Adipocyte (in vitro differentiated cells): ENCODE measurements at regions not wholly inside any gene's neighbourhood (a gene's known extent, or its start where the extent isn't known, plus 50 kb on each side); places are given as distances from the start of the nearest gene placed in this dataset.
"Not testable (repeated sequence)": the region's sequence is repeated elsewhere in the genome, so short reads cannot be mapped to it uniquely, and the experiment has no call there.

ENCODE experiments used
- DNase-seq: peaks from one replicate; pipeline ENCODE4 v3.0.0-alpha.2; 2015; ENCODE audit warnings: low read depth
- H3K27me3 ChIP-seq: replicated peaks from 2 replicates; pipeline ENCODE4 v1.7.0; 2013; ENCODE audit warnings: mild to moderate bottlenecking, low read length, moderate library complexity; ENCODE audit not compliant: control insufficient read depth, insufficient read depth
- H3K36me3 ChIP-seq: 2 replicates; pipeline ENCODE4 v1.7.0; 2013; ENCODE audit warnings: low read length, mild to moderate bottlenecking, moderate library complexity; ENCODE audit not compliant: control insufficient read depth, insufficient read depth, severe bottlenecking
- H3K4me1 ChIP-seq: 2 replicates; pipeline ENCODE4 v1.7.0; 2013; ENCODE audit warnings: mild to moderate bottlenecking, low read length, moderate library complexity; ENCODE audit not compliant: control insufficient read depth, insufficient read depth
- H3K4me3 ChIP-seq: 2 replicates; pipeline ENCODE4 v1.7.0; 2013; ENCODE audit warnings: mild to moderate bottlenecking, low read length, moderate library complexity
- H3K9ac ChIP-seq: 2 replicates; pipeline ENCODE4 v1.7.0; 2013; ENCODE audit warnings: mild to moderate bottlenecking, low read length, moderate library complexity
- H3K9me3 ChIP-seq: 2 replicates; pipeline ENCODE4 v1.7.0; 2013; ENCODE audit warnings: mild to moderate bottlenecking, low read length, moderate library complexity; ENCODE audit not compliant: control insufficient read depth

GRCh38 chr13:88217883-88218282 lies 546.7 kb downstream of the SLITRK5 start:
- DNase-seq = no peak

GRCh38 chr13:88223958-88224357 lies 552.8 kb downstream of the SLITRK5 start:
- no peaks in the 10 kb centered on the region for H3K9me3 ChIP-seq
- no peak overlapping the region for H3K4me3 ChIP-seq
- H3K27me3 ChIP-seq = no peaks in the 10 kb centered on the region
- DNase-seq = no peak
- no peak overlapping the region for H3K9ac ChIP-seq
- no peaks in the 10 kb centered on the region for H3K4me1 ChIP-seq
- H3K36me3 ChIP-seq = no peaks in the 10 kb centered on the region

More at GRCh38 chr13:88217883-88218282, 546.7 kb downstream of the SLITRK5 start:
- Histone ChIP-seq H3K4me3 (no peak overlapping the region), H3K4me1 (no peaks in the 10 kb centered on the region), H3K9me3 (no peaks in the 10 kb centered on the region), H3K36me3 (no peaks in the 10 kb centered on the region), H3K27me3 (no peaks in the 10 kb centered on the region), H3K9ac (no peak overlapping the region)

DNA sequence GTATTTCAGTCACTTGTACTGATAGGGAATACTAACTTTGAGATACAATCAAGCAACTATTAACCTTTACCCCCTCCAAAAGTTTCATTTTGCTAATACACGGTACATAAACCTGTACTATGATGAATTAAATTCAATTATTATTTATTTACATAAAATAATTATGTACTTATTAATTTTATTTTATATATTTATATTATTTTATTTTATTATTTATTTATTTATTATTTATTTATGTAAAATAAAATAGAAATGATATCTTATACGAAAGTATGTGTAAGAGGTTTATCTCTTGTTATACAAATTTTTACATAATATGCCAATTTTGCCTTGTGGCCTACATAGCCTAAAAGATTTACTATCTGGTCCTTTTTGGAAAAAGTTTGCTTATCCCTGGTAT lies 564.3 kb downstream of the SLITRK5 start:
- Histone ChIP-seq H3K4me1 (no peaks in the 10 kb centered on the region), H3K36me3 (no peaks in the 10 kb centered on the region), H3K9me3 (no peaks in the 10 kb centered on the region), H3K9ac (no peak overlapping the region), H3K27me3 (no peaks in the 10 kb centered on the region), H3K4me3 (no peak overlapping the region)
- DNase-seq = no peak

DNA sequence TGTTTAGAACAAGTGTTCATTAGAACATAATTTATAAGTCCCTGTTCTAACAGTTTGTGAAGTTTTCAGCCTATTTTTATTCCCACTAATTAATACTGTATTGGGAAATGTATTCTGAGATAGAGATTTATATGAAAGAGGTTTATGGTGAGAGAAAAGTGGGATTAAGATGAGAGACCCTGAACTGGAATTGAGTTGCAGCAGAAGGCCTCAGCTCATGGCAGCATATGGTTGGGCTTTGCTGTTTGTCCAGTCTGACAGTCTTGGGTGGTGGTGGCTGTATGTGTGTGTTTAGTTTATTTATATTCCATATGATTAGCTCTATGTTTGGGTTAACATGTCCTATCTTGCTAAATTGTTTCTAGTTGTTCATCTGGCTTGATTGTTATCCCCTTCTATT lies 575.1 kb downstream of the SLITRK5 start:
- Histone ChIP-seq H3K4me3 (no peak overlapping the region), H3K27me3 (no peaks in the 10 kb centered on the region), H3K9ac (no peak overlapping the region), H3K4me1 (no peaks in the 10 kb centered on the region), H3K36me3 (no peaks in the 10 kb centered on the region), H3K9me3 (no peaks in the 10 kb centered on the region)
- DNase-seq = no peak

DNA sequence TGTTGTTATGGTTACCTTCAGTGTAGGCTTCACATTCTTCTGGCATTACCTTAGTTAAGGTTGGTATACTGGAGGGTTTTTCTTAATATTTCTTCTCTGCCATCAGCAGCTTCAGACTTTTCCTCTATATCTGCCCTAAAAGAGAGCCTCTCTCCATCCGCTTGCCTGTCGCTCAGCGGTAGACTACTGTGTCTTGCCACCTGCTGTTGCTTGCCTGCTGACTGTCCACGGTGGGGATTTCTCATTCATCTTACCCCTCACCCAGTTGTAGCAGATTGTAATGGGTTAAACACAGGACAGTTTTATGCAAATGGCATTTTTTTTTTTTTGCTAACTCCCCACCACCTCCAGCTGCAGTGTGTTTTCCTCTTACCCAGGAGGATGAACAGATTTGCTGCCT lies 577.2 kb downstream of the SLITRK5 start:
- Histone ChIP-seq H3K4me1 (no peaks in the 10 kb centered on the region), H3K36me3 (no peaks in the 10 kb centered on the region), H3K9me3 (no peaks in the 10 kb centered on the region), H3K27me3 (no peaks in the 10 kb centered on the region), H3K4me3 (no peak overlapping the region), H3K9ac (no peak overlapping the region)
- no peak for DNase-seq

GRCh38 chr13:88257706-88258105 lies 586.5 kb downstream of the SLITRK5 start:
- H3K9me3 ChIP-seq = peaks cover 7% of the 10 kb centered on the region
- no peaks in the 10 kb centered on the region for H3K36me3 ChIP-seq
- no peak overlapping the region for H3K9ac ChIP-seq
- no peaks in the 10 kb centered on the region for H3K27me3 ChIP-seq
- no peaks in the 10 kb centered on the region for H3K4me1 ChIP-seq
- H3K4me3 ChIP-seq = no peak overlapping the region
- DNase-seq = no peak

GRCh38 chr13:88263808-88264207 lies 592.6 kb downstream of the SLITRK5 start:
- Histone ChIP-seq H3K27me3 (no peaks in the 10 kb centered on the region), H3K4me3 (no peak overlapping the region), H3K36me3 (no peaks in the 10 kb centered on the region), H3K4me1 (no peaks in the 10 kb centered on the region), H3K9me3 (peaks cover 7% of the 10 kb centered on the region), H3K9ac (no peak overlapping the region)
- no peak for DNase-seq

DNA sequence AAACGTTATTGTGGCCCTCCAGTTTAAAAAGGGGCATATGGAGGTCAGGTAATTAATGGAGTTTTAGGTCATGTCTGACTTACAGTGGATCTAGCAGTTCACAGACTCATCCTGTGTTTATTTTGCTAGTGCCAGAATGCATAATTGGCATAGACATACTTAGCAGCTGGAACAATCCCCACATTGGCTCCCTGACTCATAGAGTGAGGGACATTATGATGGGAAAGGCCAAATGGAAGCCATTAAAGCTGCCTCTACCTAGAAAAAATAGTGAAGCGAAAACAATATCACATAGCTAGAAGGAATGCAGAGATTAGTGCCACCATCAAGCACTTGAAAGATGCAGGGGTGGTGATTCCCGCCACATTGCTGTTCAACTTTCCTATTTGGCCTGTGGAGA lies 610.7 kb downstream of the SLITRK5 start:
- no peaks in the 10 kb centered on the region for H3K4me1 ChIP-seq
- no peaks in the 10 kb centered on the region for H3K27me3 ChIP-seq
- peaks cover 3% of the 10 kb centered on the region for H3K9me3 ChIP-seq
- DNase-seq = no peak
- H3K9ac ChIP-seq = no peak overlapping the region
- H3K4me3 ChIP-seq = no peak overlapping the region
- H3K36me3 ChIP-seq = no peaks in the 10 kb centered on the region

- Histone ChIP-seq H3K9ac (no peak overlapping the region), H3K4me3 (no peak overlapping the region), H3K4me1 (no peaks in the 10 kb centered on the region), H3K9me3 (peaks cover 3% of the 10 kb centered on the region), H3K36me3 (no peaks in the 10 kb centered on the region), H3K27me3 (no peaks in the 10 kb centered on the region)
- DNase-seq = no peak
Observed at GRCh38 chr13:88285329-88285728, 614.2 kb downstream of the SLITRK5 start.

- Histone ChIP-seq H3K4me1 (no peaks in the 10 kb centered on the region), H3K4me3 (no peak overlapping the region), H3K9me3 (peaks cover 3% of the 10 kb centered on the region), H3K27me3 (no peaks in the 10 kb centered on the region), H3K9ac (no peak overlapping the region), H3K36me3 (no peaks in the 10 kb centered on the region)
- no peak for DNase-seq
Observed at GRCh38 chr13:88288326-88288725, 617.2 kb downstream of the SLITRK5 start.

GRCh38 chr13:88291731-88292130 lies 620.6 kb downstream of the SLITRK5 start:
- not testable (repeated sequence) for H3K4me1 ChIP-seq, H3K9me3 ChIP-seq, H3K4me3 ChIP-seq, H3K9ac ChIP-seq, H3K27me3 ChIP-seq, H3K36me3 ChIP-seq, DNase-seq

- H3K4me1 ChIP-seq = no peaks in the 10 kb centered on the region
- H3K27me3 ChIP-seq = no peaks in the 10 kb centered on the region
- DNase-seq = no peak
Observed at GRCh38 chr13:88294368-88294767, 623.2 kb downstream of the SLITRK5 start.

More at GRCh38 chr13:88294368-88294767, 623.2 kb downstream of the SLITRK5 start:
- Histone ChIP-seq H3K9ac (no peak overlapping the region), H3K4me3 (no peak overlapping the region), H3K9me3 (no peaks in the 10 kb centered on the region), H3K36me3 (no peaks in the 10 kb centered on the region)
